Cardiac fibroblast (primary cell): ENCODE measurements at regions not wholly inside any gene's neighbourhood (a gene's known extent, or its start where the extent isn't known, plus 50 kb on each side); places are given as distances from the start of the nearest gene placed in this dataset.
A peak's percentile ranks its signal among the peaks of the same experiment; 100 is the strongest.
"Not testable (repeated sequence)": the region's sequence is repeated elsewhere in the genome, so short reads cannot be mapped to it uniquely, and the experiment has no call there.

Experiments used
- DNase-seq, 2 donors: peaks; one replicate each; pipeline versions ENCODE4 v3.0.0 to v3.0.0-alpha.2; 2010; ENCODE audit warnings: low read depth in 2 of 2
- H3K4me3 ChIP-seq, 2 donors: replicated peaks in 1 of 2; 1 replicate in 1 of 2; 2 replicates in 1 of 2; pipeline ENCODE4 v1.5.1; 2011; ENCODE audit warnings: low read depth in 2 of 2, low read length in 2 of 2, mild to moderate bottlenecking in 2 of 2, moderate library complexity in 1 of 2
- CTCF ChIP-seq: IDR thresholded peaks from one replicate; pipeline ENCODE4 v1.5.1; 2011; ENCODE audit warnings: low read depth, mild to moderate bottlenecking, low read length, inconsistent platforms

DNA sequence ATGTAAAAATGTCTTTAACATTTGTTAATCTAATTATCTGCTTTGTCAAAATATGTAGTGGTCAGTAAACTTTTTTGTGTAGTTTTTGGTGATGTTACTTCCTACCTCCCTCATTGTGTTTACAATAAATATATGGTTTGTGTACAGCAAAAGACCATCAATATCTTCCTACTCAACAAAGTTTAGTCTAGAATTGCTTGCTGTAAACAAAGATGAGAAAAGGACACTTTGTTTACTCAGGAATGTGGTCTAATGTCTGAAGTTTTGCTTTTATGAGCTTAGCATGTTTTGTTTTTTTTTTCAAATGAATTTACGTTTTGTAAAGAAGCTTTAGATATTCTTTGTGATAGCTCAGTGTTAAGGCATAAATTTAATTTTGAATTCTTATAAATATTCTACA is 563.5 kb upstream of the SPRY2 start:
- H3K4me3 ChIP-seq, result no peak overlapping the region
- DNase-seq, result no peak
- no peak for TF ChIP-seq CTCF

GRCh38 chr13:80903911-80904310 is 563.0 kb upstream of the SPRY2 start:
- peak; percentile 37 to 54 for DNase-seq
- no peak for TF ChIP-seq CTCF
- no peak overlapping the region for H3K4me3 ChIP-seq

DNA sequence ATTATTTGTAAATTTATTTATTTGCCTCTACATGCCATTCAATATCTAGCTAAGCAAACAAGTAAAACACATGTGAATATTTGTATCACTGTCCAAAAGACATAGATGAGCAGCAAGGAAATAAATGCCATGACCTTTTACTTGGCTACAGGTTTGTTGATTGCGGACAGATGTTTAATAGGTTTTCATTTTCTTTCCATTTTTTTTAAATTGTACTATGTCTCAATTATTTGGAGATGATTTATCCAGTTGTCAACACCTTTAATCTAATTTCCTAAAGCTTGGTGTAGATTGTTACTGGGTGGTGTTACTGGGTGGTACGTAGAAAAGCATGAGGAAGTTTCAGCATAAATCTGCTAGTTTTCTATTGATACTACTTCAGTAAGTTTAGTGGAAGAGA is 560.6 kb upstream of the SPRY2 start:
- no peak overlapping the region for H3K4me3 ChIP-seq
- no peak for DNase-seq
- TF ChIP-seq CTCF, result no peak

- DNase-seq, result peak; percentile 85 to 87
- TF ChIP-seq CTCF, result no peak
- no peak overlapping the region for H3K4me3 ChIP-seq
Measured at GRCh38 chr13:80901111-80901510, 560.2 kb upstream of the SPRY2 start.

GRCh38 chr13:80900561-80900960 is 559.6 kb upstream of the SPRY2 start:
- peak; percentile 20 to 31 for DNase-seq
- TF ChIP-seq CTCF, result no peak
- H3K4me3 ChIP-seq, result no peak overlapping the region

DNA sequence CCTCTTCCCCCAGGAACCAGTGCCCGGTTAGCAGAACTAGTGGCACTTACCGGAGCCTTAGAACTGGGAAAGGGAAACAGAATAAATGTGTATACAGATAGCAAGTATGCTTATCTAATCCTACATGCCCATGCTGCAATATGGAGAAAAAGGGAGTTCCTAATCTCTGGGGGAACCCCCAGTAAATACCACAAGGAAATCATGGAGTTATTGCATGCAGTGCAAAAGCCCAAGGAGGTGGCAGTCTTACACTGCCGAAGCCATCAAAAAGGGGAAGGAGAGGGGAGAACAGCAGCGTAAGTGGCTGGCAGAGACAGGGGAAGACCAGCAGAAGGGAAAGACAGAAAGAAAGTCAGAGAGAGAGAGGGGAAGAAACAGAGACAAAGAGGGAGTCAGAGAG is 556.7 kb upstream of the SPRY2 start:
- DNase-seq, H3K4me3 ChIP-seq: not testable (repeated sequence)

DNA sequence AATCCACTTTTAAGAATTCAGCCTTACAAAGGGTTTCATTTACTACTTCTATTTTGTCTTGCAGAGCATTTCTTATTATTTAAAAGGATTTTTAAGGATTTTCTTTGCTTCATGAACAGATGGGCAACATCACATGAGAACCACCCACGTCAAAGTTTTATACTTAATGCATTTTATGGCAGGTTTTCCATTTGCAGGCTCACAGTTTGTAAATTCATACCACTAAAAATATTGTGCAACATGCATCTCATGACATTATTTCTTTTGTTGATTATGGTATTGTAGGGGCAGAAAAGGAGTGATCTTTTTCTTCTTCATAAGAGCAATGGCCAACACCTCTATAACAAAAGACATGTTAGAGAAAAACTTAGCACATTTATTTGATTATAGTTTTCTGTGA is 554.0 kb upstream of the SPRY2 start:
- H3K4me3 ChIP-seq, result no peak overlapping the region
- DNase-seq, result peak in 1 of 2 donors; percentile 41
- no peak for TF ChIP-seq CTCF
